GM23338 (cell line): ENCODE measurements at regions not wholly inside any gene's neighbourhood (a gene's known extent, or its start where the extent isn't known, plus 50 kb on each side); places are given as distances from the start of the nearest gene placed in this dataset.

Experiments
- ATAC-seq: fragments of 200-7000 bp; cut with Tn5 transposase; 3 replicates; pipeline ENCODE4 v1.9.1; 2020
- DNase-seq: peaks from one replicate; pipeline ENCODE4 v3.0.0-alpha.2; 2015; ENCODE audit warnings: low spot score
- H2AFZ ChIP-seq: fragments of 200-600 bp; sonication (generic); 2 replicates; pipeline ENCODE4 v1.8.0; 2016; ENCODE audit warnings: antibody characterized with exemption, mild to moderate bottlenecking, moderate library complexity
- H3F3A ChIP-seq: fragments of 200-600 bp; sonication (generic); replicated peaks from 2 replicates; pipeline ENCODE4 v1.8.0; 2017; ENCODE audit warnings: antibody characterized with exemption, mixed run types, low read depth
- H3K27ac ChIP-seq: fragments of 200-600 bp; sonication (generic); 2 replicates; pipeline ENCODE4 v1.6.1; 2016; ENCODE audit warnings: low read depth
- H3K27me3 ChIP-seq: fragments of 200-600 bp; sonication (generic); 2 replicates; pipeline ENCODE4 v1.8.0; 2016; ENCODE audit warnings: mild to moderate bottlenecking, mixed run types, moderate library complexity; ENCODE audit not compliant: insufficient read depth
- H3K36me3 ChIP-seq: fragments of 200-600 bp; sonication (generic); 2 replicates; pipeline ENCODE4 v1.8.0; 2016; ENCODE audit warnings: mild to moderate bottlenecking; ENCODE audit not compliant: insufficient read depth
- H3K4me1 ChIP-seq: fragments of 200-600 bp; sonication (generic); 2 replicates; pipeline ENCODE4 v1.8.0; 2016; ENCODE audit warnings: mild to moderate bottlenecking, moderate library complexity; ENCODE audit not compliant: insufficient read depth
- H3K4me2 ChIP-seq: fragments of 200-600 bp; sonication (generic); 2 replicates; pipeline ENCODE4 v1.7.1; 2017; ENCODE audit warnings: mixed run types
- H3K4me3 ChIP-seq: fragments of 200-600 bp; sonication (generic); 2 replicates; pipeline ENCODE4 v1.6.1; 2016; ENCODE audit warnings: mixed run types
- H3K79me2 ChIP-seq: fragments of 200-600 bp; sonication (generic); replicated peaks from 2 replicates; pipeline ENCODE4 v1.8.0; 2017; ENCODE audit warnings: mild to moderate bottlenecking; ENCODE audit not compliant: insufficient read depth
- H3K9me2 ChIP-seq: fragments of 200-600 bp; sonication (generic); 2 replicates; pipeline ENCODE4 v1.8.0; 2017; ENCODE audit not compliant: insufficient read depth
- H4K20me1 ChIP-seq: fragments of 200-600 bp; sonication (generic); replicated peaks from 2 replicates; pipeline ENCODE4 v1.8.0; 2017; ENCODE audit warnings: mild to moderate bottlenecking; ENCODE audit not compliant: insufficient read depth
- H3K27ac Mint-ChIP-seq: 2 replicates; pipeline ENCODE4 v1.8.0; 2020; ENCODE audit warnings: inconsistent platforms, mild to moderate bottlenecking, moderate library complexity, mixed read lengths
- H3K27me3 Mint-ChIP-seq: 3 replicates; pipeline ENCODE4 v1.8.0; 2022; ENCODE audit warnings: low read depth, mild to moderate bottlenecking, moderate library complexity, mixed read lengths, inconsistent platforms; ENCODE audit not compliant: insufficient read depth, poor library complexity
- H3K36me3 Mint-ChIP-seq: 3 replicates; pipeline ENCODE4 v1.8.0; 2021; ENCODE audit warnings: low read depth, mild to moderate bottlenecking, inconsistent platforms, moderate library complexity, mixed read lengths
- H3K4me1 Mint-ChIP-seq: 3 replicates; pipeline ENCODE4 v1.8.0; 2020; ENCODE audit warnings: mild to moderate bottlenecking, inconsistent platforms, mixed read lengths
- H3K4me3 Mint-ChIP-seq: 3 replicates; pipeline ENCODE4 v1.8.0; 2021; ENCODE audit warnings: moderate library complexity, mild to moderate bottlenecking, inconsistent platforms, mixed read lengths
- H3K9me3 Mint-ChIP-seq: 3 replicates; pipeline ENCODE4 v1.8.0; 2020; ENCODE audit warnings: moderate library complexity, mild to moderate bottlenecking, inconsistent platforms, mixed read lengths
- EZH2 ChIP-seq: fragments of 200-600 bp; sonication (generic); IDR thresholded peaks from one replicate; pipeline ENCODE4 v1.8.0; 2017; ENCODE audit warnings: antibody characterized with exemption, mild to moderate bottlenecking, low read depth; ENCODE audit not compliant: unreplicated experiment
- POLR2AphosphoS5 ChIP-seq: IDR thresholded peaks from 2 replicates; pipeline ENCODE4 v1.6.1; 2016; ENCODE audit warnings: antibody characterized with exemption, low read depth
- ZNF114 ChIP-seq: fragments of 250-450 bp; sonication (Bioruptor Pico); IDR thresholded peaks from 2 replicates; pipeline ENCODE4 v1.5.0; 2020; ENCODE audit warnings: mild to moderate bottlenecking, moderate library complexity
- ZNF331 ChIP-seq: fragments of 250-450 bp; sonication (Bioruptor Pico); IDR thresholded peaks from 2 replicates; pipeline ENCODE4 v1.5.0; 2020; ENCODE audit warnings: low read depth, mild to moderate bottlenecking, moderate library complexity
- TF ChIP-seq, protein P1 (sequence below), 2 experiments: fragments of 200-600 bp in 1 of 2; sonication (generic) in 1 of 2; conservative IDR thresholded peaks; 2 replicates each; pipeline versions ENCODE4 v1.5.1 to v1.6.1; 2016 to 2017; ENCODE audit warnings: antibody characterized with exemption in 2 of 2, low read depth in 2 of 2, mild to moderate bottlenecking in 2 of 2, moderate library complexity in 1 of 2
- TF ChIP-seq, protein P2 (sequence below): IDR thresholded peaks from 2 replicates; pipeline ENCODE4 v1.6.1; 2016; ENCODE audit warnings: antibody characterized with exemption
- TF ChIP-seq, protein P3 (sequence below): IDR thresholded peaks from one replicate; pipeline ENCODE4 v1.6.1; 2018; ENCODE audit warnings: antibody characterized with exemption; ENCODE audit not compliant: unreplicated experiment

DNA sequence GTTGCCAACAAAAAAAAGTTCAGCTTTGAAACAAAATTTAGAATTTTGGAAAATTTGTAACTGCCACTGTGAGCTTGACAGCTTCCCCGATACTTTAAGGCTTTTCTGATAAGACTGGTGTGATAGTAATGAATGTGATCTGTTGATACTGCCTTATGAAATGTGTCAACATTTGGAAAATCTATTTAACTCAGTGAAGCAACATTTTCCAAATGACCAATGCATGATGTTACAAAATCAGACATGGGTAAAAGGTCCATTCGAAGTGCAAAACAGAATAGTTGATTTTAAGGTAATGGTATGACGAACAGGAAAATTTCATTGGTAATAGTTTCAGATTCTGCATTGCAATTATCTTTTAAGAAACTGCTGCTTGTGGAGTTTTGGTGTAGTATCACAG, 175.4 kb downstream of the SEM1 start (continued):
- TF ChIP-seq ZNF114 (CRISPR knock-in tag) (no peak), EZH2 (no peak), ZNF331 (CRISPR knock-in tag) (no peak)
- TF ChIP-seq, protein P1, sequence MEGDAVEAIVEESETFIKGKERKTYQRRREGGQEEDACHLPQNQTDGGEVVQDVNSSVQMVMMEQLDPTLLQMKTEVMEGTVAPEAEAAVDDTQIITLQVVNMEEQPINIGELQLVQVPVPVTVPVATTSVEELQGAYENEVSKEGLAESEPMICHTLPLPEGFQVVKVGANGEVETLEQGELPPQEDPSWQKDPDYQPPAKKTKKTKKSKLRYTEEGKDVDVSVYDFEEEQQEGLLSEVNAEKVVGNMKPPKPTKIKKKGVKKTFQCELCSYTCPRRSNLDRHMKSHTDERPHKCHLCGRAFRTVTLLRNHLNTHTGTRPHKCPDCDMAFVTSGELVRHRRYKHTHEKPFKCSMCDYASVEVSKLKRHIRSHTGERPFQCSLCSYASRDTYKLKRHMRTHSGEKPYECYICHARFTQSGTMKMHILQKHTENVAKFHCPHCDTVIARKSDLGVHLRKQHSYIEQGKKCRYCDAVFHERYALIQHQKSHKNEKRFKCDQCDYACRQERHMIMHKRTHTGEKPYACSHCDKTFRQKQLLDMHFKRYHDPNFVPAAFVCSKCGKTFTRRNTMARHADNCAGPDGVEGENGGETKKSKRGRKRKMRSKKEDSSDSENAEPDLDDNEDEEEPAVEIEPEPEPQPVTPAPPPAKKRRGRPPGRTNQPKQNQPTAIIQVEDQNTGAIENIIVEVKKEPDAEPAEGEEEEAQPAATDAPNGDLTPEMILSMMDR (conservative IDR thresholded peaks at IDR 0.05; ENCODE audit: low read depth in 2 of 2), result no peak
- TF ChIP-seq, protein P2, sequence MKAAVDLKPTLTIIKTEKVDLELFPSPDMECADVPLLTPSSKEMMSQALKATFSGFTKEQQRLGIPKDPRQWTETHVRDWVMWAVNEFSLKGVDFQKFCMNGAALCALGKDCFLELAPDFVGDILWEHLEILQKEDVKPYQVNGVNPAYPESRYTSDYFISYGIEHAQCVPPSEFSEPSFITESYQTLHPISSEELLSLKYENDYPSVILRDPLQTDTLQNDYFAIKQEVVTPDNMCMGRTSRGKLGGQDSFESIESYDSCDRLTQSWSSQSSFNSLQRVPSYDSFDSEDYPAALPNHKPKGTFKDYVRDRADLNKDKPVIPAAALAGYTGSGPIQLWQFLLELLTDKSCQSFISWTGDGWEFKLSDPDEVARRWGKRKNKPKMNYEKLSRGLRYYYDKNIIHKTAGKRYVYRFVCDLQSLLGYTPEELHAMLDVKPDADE, result no peak

DNA sequence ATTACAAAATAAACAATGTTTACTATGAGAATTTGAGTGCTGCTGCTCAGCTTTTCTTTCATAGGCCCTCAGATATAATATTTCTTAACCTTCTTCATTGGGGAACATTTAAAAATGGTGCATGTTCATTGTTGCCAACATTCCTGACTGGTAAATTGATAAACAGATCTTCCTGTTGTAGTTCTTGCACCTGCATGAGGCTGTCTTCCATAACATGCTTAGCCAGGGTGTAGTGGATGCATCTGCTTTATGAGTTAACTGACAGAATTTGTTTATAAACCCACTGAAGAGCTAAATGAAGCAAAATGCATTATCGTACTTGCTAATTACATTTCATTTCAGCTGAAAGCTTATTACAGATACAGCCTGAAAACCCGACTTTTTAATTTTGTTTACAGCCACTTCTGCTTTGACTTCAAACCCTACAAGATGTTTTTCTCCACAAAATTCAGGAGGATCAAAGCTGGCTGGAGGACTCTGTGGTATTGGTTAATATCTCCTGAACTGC, 177.2 kb downstream of the SEM1 start:
- H3K36me3 Mint-ChIP-seq, result no peaks in the 10 kb centered on the region
- H3K79me2 ChIP-seq, result no peaks in the 10 kb centered on the region
- H3K4me1 Mint-ChIP-seq, result no peaks in the 10 kb centered on the region
- no peak overlapping the region for H3K4me2 ChIP-seq
- no peaks in the 10 kb centered on the region for H3K4me1 ChIP-seq
- no peaks in the 10 kb centered on the region for H4K20me1 ChIP-seq
- no peak overlapping the region for H3K27ac Mint-ChIP-seq
- H3F3A ChIP-seq, result no peaks in the 10 kb centered on the region
- H3K4me3 ChIP-seq, result no peak overlapping the region
- ATAC-seq (no peak), DNase-seq (no peak)
- H3K27me3 Mint-ChIP-seq, result peaks cover 1% of the 10 kb centered on the region
- no peaks in the 10 kb centered on the region for H3K27me3 ChIP-seq
- no peaks in the 10 kb centered on the region for H3K36me3 ChIP-seq
- no peaks in the 10 kb centered on the region for H3K9me3 Mint-ChIP-seq
- peaks cover 11% of the 10 kb centered on the region; the same call in 1 of the 2 replicates for H3K9me2 ChIP-seq
- no peak overlapping the region for H3K27ac ChIP-seq
- H2AFZ ChIP-seq, result no peak overlapping the region
- no peak overlapping the region for H3K4me3 Mint-ChIP-seq
- TF ChIP-seq EZH2 (no peak), ZNF114 (CRISPR knock-in tag) (no peak), ZNF331 (CRISPR knock-in tag) (no peak), POLR2AphosphoS5 (no peak)
- TF ChIP-seq, protein P2, result no peak
- TF ChIP-seq, protein P3, sequence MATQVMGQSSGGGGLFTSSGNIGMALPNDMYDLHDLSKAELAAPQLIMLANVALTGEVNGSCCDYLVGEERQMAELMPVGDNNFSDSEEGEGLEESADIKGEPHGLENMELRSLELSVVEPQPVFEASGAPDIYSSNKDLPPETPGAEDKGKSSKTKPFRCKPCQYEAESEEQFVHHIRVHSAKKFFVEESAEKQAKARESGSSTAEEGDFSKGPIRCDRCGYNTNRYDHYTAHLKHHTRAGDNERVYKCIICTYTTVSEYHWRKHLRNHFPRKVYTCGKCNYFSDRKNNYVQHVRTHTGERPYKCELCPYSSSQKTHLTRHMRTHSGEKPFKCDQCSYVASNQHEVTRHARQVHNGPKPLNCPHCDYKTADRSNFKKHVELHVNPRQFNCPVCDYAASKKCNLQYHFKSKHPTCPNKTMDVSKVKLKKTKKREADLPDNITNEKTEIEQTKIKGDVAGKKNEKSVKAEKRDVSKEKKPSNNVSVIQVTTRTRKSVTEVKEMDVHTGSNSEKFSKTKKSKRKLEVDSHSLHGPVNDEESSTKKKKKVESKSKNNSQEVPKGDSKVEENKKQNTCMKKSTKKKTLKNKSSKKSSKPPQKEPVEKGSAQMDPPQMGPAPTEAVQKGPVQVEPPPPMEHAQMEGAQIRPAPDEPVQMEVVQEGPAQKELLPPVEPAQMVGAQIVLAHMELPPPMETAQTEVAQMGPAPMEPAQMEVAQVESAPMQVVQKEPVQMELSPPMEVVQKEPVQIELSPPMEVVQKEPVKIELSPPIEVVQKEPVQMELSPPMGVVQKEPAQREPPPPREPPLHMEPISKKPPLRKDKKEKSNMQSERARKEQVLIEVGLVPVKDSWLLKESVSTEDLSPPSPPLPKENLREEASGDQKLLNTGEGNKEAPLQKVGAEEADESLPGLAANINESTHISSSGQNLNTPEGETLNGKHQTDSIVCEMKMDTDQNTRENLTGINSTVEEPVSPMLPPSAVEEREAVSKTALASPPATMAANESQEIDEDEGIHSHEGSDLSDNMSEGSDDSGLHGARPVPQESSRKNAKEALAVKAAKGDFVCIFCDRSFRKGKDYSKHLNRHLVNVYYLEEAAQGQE, result no peak
- TF ChIP-seq, protein P1 (conservative IDR thresholded peaks at IDR 0.05; ENCODE audit: low read depth in 2 of 2), result no peak
